Mucosa of gallbladder (tissue), 1 donor: ENCODE measurements at regions not wholly inside any gene's neighbourhood (a gene's known extent, or its start where the extent isn't known, plus 50 kb on each side); places are given as distances from the start of the nearest gene placed in this dataset.
A peak's percentile ranks its signal among the peaks of the same experiment; 100 is the strongest.

Source experiments
- DNase-seq: peaks from one replicate; pipeline ENCODE4 v3.0.0-alpha.2; 2020; ENCODE audit warnings: low spot score
- donor health status: DM: no; HTN: no; CAD: no.

GRCh38 chr13:30107521-30108136 lies 199.7 kb downstream of the KATNAL1 start:
- DNase-seq = no peak

DNA sequence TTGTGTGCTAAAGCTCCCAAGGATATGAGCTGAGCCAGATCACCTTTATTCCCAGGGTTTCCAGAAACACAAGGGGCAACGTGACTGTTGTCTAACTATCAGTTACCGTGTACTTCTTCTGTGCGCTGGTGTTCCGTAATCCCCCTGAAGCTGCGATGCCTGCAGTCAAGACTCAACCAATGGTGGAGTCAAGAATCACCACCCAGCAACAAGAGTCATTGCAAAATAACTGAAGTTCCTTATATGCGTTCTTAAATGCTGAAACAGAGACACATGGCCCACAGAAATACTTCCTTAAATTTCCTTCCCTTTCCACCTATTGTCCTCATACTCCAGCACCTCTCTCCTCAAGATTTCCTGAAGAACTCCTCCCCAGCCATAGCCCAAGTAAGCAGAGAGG lies 200.2 kb downstream of the KATNAL1 start:
- DNase-seq = no peak

DNA sequence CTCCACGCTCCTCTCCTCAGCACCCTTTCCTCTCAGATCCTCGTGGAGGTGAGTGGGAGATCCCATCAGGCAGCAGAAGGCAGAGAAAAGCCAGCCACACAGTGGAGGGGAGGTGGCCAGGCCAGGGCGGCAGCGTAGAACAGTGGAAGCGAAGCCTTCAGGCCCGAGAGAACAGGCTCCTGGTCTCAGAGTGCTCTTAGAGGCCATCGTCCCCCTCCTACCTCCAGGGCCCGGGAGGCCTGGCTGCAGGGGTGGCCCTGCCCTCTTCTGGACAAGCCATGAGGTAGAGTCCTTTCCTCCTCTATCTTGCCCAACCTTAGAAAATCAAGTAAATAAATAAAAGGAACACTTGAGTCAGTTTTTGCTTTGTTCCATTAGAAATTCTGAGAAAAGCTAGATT lies 202.0 kb downstream of the KATNAL1 start:
- no peak for DNase-seq

GRCh38 chr13:30103161-30103840 lies 204.1 kb downstream of the KATNAL1 start:
- no peak for DNase-seq

- DNase-seq = no peak
These were observed 207.1 kb downstream of the KATNAL1 start for GRCh38 chr13:30100226-30100625.

DNA sequence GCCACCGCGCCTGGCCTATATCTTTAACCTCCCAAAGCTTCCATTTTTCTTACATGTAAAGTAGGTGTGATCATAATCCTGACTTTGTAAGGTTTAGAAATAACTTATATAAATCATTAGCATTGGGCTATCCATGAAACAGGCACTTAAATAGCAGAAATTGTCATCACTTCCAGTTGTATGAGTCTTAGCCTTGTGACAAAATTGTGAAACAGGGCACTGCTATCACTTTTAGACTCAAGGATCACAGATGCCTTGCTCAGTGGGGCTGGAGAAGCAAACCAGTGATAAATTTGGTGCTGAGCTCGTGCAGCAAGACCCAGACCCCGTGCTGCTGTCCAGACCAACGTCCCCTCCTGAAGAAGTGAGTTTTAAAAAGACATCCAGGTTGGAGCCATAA lies 209.7 kb downstream of the KATNAL1 start:
- DNase-seq = no peak

GRCh38 chr13:30097089-30097488 lies 210.3 kb downstream of the KATNAL1 start:
- DNase-seq = no peak

GRCh38 chr13:30094015-30094414 lies 213.3 kb downstream of the KATNAL1 start:
- no peak for DNase-seq

DNA sequence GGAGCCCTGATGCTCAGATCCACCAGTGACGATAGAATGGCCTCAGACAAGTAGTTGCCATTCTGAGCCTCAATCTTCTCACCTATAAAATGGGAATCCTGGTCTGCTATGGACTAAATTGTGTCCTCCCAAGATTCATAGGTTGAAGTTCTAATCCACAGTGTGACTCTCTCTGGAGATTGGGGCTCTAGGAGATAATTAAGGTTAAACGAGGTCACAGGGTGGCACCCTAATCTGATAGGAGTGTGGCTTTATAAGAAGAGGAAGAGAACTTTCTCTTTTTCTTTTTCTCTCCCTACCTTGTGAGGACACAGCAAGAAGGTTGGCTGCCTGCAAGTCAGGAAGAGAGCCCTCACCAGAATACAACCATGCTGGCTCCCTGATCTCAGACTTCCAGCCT lies 214.1 kb downstream of the KATNAL1 start:
- no peak for DNase-seq

GRCh38 chr13:30091691-30092090 lies 215.7 kb downstream of the KATNAL1 start:
- DNase-seq = no peak

DNA sequence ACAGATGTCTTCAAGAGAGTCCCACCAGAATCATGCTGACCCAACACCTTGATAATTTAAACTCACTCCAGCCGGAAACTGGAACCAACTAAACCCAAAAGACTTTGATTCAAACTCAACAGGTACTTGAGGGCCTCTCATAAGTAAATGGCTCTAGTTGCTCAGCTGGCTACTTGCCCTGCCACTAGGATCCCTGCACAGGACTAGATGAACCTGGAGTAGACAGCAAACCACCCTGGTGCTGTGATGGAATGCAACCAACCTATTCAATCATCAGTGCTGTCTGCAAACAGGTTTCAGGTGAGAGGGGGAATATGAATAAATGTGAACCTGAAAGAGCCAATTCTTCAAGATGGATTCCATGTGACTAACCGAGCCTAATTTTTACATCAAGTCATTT lies 216.3 kb downstream of the KATNAL1 start:
- DNase-seq = no peak

- no peak for DNase-seq
These were observed 219.0 kb downstream of the KATNAL1 start for GRCh38 chr13:30088312-30088855.

- DNase-seq = no peak
These were observed 222.3 kb downstream of the KATNAL1 start for GRCh38 chr13:30085087-30085486.

DNA sequence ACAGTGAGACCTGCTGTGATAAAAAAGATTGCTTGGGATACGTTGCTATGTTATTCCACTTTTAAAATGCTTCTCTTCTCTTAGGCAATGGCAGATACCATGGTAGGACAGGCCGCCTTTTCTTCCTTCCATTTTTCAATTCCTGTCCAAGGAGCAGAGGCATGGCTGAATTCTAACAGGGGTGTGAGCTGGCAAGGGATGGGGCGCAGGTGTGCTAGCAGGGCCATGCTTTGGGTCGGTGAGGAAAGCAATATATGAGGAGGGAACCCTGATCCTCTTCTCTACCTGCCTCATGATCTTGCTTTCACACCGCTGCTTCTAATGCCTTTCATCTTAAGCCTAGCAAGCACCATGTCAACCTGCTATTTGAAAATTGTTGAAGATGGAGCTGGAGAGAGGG lies 225.0 kb downstream of the KATNAL1 start:
- no peak for DNase-seq

- DNase-seq = no peak
These were observed 226.0 kb downstream of the KATNAL1 start for GRCh38 chr13:30081331-30081730.

GRCh38 chr13:30079501-30079900 lies 227.8 kb downstream of the KATNAL1 start:
- no peak for DNase-seq

DNA sequence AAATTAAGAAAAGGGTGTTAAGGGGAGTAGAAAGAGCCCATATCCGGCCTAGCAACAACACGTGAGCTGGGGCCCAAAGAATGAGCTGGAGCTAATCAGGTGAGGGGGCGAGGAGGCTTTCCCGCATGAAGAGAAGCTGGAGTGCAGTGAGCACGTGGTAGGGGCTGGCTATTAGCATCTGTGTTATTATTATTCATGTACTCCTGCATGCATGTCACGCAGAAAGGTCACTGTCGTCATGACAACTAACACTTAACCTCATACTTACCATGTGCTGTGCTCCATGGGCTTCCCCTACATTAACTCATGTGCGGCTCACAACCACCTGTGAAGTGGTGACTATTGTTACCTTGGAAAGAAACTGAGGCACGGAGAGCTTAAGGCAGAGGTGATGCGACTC lies 227.6 kb upstream of the UBL3 start:
- DNase-seq = no peak

DNA sequence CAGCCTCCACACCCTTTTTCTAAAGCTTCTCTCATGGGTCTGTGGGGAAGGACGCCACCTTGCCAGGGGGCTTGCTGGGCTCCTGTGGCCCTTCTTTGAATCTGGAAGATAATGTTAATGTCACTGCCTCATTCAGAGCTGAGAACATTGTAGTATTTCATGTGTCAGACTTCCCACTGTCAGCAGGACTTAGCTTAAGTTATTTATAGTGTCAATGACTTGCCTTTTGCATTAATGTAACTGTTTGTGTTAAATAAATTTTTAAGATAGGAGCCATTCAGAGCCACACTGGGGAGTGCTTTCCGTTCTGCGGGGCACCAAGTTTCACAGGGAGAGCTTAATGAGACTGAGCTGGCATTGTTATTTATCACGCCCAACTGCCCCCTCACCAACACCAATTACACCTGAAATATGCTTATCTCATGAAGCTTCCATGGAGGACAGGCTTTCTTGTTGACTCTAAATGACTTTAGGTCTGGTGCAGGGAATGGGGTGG lies 226.9 kb upstream of the UBL3 start:
- no peak for DNase-seq

- no peak for DNase-seq
These were observed 224.7 kb upstream of the UBL3 start for GRCh38 chr13:30074955-30075614.

- no peak for DNase-seq
These were observed 224.0 kb upstream of the UBL3 start for GRCh38 chr13:30074431-30074830.

- no peak for DNase-seq
These were observed 222.4 kb upstream of the UBL3 start for GRCh38 chr13:30072818-30073186.

- peak; percentile 91 for DNase-seq
These were observed 221.8 kb upstream of the UBL3 start for GRCh38 chr13:30071969-30072817.
